Progenitor cell of endocrine pancreas (in vitro differentiated cells): ENCODE measurements at regions not wholly inside any gene's neighbourhood (a gene's known extent, or its start where the extent isn't known, plus 50 kb on each side); places are given as distances from the start of the nearest gene placed in this dataset.

Source experiments
- DNase-seq: peaks from one replicate; pipeline ENCODE4 v3.0.0; 2021; ENCODE audit warnings: low spot score; ENCODE audit not compliant: unreplicated experiment
- H3K27ac Mint-ChIP-seq: 2 replicates; pipeline ENCODE4 v1.8.0; 2021; ENCODE audit warnings: mild to moderate bottlenecking, moderate library complexity, mixed read lengths
- H3K27me3 Mint-ChIP-seq: 2 replicates; pipeline ENCODE4 v1.8.0; 2021; ENCODE audit warnings: mixed read lengths
- H3K36me3 Mint-ChIP-seq: 2 replicates; pipeline ENCODE4 v1.8.0; 2022; ENCODE audit warnings: mixed read lengths; ENCODE audit not compliant: insufficient read depth
- H3K4me1 Mint-ChIP-seq: 2 replicates; pipeline ENCODE4 v1.8.0; 2021; ENCODE audit warnings: low read depth, mixed read lengths
- H3K4me3 Mint-ChIP-seq: 2 replicates; pipeline ENCODE4 v1.8.0; 2021; ENCODE audit warnings: low read depth, mild to moderate bottlenecking, moderate library complexity, mixed read lengths
- H3K9me3 Mint-ChIP-seq: 2 replicates; pipeline ENCODE4 v1.8.0; 2021; ENCODE audit warnings: low read depth, mixed read lengths
- TF ChIP-seq, protein P1 (sequence below): fragments of 200-600 bp; sonication (generic); IDR thresholded peaks from one replicate; pipeline ENCODE4 v1.5.0; 2021; ENCODE audit warnings: antibody characterized with exemption, mild to moderate bottlenecking; ENCODE audit not compliant: unreplicated experiment

DNA sequence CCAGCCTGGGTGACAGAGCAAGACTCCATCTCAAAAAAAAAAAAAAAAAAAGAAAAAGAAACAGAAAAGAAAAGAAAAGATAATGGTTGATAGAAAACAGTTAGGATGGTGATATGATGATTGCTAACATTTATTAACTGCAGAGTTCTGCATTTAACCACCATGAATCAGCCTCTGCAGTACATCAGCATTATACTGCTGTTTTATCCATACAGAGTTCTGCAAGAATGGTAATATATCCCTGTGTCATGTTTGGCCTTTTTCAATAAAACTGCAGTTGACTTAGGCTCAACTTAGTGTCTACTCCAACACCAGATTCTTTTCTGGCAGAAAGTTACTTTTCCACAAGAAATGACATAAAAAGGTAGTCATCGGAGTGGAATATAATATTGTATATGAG is 62.6 kb downstream of the DUSP6 start:
- peaks cover under 1% of the 10 kb centered on the region for H3K9me3 Mint-ChIP-seq
- H3K27ac Mint-ChIP-seq = no peak overlapping the region
- TF ChIP-seq, protein P1, sequence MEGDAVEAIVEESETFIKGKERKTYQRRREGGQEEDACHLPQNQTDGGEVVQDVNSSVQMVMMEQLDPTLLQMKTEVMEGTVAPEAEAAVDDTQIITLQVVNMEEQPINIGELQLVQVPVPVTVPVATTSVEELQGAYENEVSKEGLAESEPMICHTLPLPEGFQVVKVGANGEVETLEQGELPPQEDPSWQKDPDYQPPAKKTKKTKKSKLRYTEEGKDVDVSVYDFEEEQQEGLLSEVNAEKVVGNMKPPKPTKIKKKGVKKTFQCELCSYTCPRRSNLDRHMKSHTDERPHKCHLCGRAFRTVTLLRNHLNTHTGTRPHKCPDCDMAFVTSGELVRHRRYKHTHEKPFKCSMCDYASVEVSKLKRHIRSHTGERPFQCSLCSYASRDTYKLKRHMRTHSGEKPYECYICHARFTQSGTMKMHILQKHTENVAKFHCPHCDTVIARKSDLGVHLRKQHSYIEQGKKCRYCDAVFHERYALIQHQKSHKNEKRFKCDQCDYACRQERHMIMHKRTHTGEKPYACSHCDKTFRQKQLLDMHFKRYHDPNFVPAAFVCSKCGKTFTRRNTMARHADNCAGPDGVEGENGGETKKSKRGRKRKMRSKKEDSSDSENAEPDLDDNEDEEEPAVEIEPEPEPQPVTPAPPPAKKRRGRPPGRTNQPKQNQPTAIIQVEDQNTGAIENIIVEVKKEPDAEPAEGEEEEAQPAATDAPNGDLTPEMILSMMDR = no peak
- DNase-seq = no peak
- no peaks in the 10 kb centered on the region for H3K27me3 Mint-ChIP-seq
- H3K36me3 Mint-ChIP-seq = no peaks in the 10 kb centered on the region
- peaks cover 3% of the 10 kb centered on the region for H3K4me1 Mint-ChIP-seq
- H3K4me3 Mint-ChIP-seq = no peak overlapping the region

DNA sequence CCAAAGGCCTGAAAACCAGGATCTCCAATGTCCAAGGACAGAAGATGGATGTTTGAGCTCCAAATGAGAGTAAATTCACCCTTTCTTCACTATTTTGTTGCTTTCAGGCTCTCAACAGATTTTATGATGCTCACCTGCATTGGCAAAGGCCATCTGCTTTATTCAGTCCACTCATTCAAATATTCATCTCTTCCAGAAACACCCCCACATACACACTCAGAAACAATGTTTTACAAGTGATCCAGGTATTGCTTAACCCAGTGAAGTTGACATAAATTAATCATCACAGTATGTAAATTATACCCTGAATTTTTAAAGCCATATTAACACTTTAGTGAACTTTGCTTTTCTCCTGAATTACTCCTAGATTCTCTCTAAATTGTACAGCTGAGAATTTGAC is 63.3 kb downstream of the DUSP6 start:
- H3K4me1 Mint-ChIP-seq = peaks cover 3% of the 10 kb centered on the region
- TF ChIP-seq, protein P1 = no peak
- H3K4me3 Mint-ChIP-seq = no peak overlapping the region
- H3K9me3 Mint-ChIP-seq = no peaks in the 10 kb centered on the region
- H3K27ac Mint-ChIP-seq = no peak overlapping the region
- H3K27me3 Mint-ChIP-seq = no peaks in the 10 kb centered on the region
- H3K36me3 Mint-ChIP-seq = no peaks in the 10 kb centered on the region
- DNase-seq = no peak

DNA sequence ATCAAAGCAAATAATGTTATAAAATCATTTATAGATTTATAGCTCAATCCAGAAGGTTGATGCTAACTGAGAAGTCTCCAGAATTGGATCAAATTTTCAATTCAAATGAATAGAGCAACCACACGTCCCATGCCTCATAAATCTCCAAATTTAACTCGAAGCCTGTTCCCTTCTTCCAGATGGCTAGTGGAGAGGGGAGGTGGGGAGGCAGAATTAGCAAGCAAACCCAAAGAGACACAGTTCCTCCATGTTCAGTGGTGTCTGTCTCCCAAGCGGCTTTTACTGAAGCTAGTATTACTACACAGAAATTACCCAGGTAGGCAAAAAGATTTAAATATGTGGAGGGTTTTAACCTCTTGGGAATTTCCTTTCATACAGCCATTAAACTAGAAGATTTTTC is 65.8 kb downstream of the DUSP6 start:
- H3K4me1 Mint-ChIP-seq = no peaks in the 10 kb centered on the region
- no peak overlapping the region for H3K4me3 Mint-ChIP-seq
- H3K27me3 Mint-ChIP-seq = no peaks in the 10 kb centered on the region
- H3K27ac Mint-ChIP-seq = no peak overlapping the region
- no peaks in the 10 kb centered on the region for H3K9me3 Mint-ChIP-seq
- H3K36me3 Mint-ChIP-seq = no peaks in the 10 kb centered on the region
- TF ChIP-seq, protein P1 = no peak
- no peak for DNase-seq

DNA sequence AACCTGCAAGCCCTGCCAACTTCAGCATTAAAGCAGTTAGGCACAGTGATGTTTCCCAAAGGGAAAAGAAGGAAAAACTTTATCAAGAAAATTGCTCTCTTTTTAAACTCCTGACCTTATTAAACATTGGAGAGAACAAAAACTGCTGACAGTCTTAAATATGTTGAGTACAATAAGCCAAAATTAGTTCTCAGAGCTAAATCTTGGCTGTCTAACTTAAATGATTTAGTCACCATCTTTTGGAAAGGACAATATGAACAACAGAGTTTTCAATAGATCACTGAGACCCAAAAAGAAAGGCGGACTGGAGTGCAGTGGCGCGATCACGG is 70.8 kb downstream of the DUSP6 start:
- H3K9me3 Mint-ChIP-seq = no peaks in the 10 kb centered on the region
- no peak overlapping the region for H3K27ac Mint-ChIP-seq
- H3K27me3 Mint-ChIP-seq = no peaks in the 10 kb centered on the region
- H3K36me3 Mint-ChIP-seq = no peaks in the 10 kb centered on the region
- H3K4me1 Mint-ChIP-seq = no peaks in the 10 kb centered on the region
- no peak for DNase-seq
- TF ChIP-seq, protein P1 = no peak
- H3K4me3 Mint-ChIP-seq = no peak overlapping the region

DNA sequence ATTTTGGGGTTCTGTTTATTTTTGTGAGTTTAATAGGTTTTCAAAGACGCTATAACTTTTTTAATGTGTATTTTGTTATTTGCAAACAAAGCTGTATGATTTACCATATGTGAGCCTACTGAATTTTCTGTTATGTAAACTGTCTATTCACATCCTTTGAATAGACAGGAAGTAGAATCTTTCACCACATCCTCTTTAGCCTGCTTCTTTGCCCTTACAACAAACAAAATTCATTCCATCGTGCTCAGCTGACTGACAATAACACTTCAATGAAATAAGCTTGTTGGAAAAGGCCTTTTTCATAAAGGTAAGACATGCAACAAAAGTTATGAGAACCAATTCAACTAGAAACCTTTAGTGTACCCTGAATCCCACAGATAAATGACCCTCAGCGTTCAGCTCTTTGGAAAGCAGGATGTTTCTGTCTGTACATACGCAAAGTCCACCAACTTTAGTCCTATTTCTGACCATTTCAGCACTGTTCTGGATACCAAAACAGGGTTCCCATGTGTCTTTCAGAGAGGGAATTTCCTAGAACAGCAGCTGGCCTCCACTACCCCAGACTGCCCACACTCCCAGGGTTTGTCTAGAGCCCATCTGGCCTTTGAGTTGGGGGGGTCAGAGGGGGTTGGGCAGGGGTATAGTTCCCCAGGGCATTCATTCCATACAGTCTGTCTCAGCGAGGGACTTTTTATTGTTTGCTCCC is 71.3 kb downstream of the DUSP6 start:
- Mint-ChIP-seq H3K4me1 (no peaks in the 10 kb centered on the region), H3K36me3 (no peaks in the 10 kb centered on the region), H3K4me3 (no peak overlapping the region), H3K27me3 (no peaks in the 10 kb centered on the region), H3K27ac (no peak overlapping the region), H3K9me3 (no peaks in the 10 kb centered on the region)
- DNase-seq = no peak
- TF ChIP-seq, protein P1 = no peak
